COR-L47 (cell line): ENCODE measurements at regions not wholly inside any gene's neighbourhood (a gene's known extent, or its start where the extent isn't known, plus 50 kb on each side); places are given as distances from the start of the nearest gene placed in this dataset.

ENCODE experiments used
- DNase-seq: peaks from one replicate; lab custom pipeline; 2025; lab: John Stamatoyannopoulos, UW

- no peak for DNase-seq
Observed at GRCh38 chr2:120477198-120477597, 131.3 kb downstream of the INHBB start.

GRCh38 chr2:120477831-120478481 is 132.0 kb downstream of the INHBB start:
- DNase-seq, result no peak

DNA sequence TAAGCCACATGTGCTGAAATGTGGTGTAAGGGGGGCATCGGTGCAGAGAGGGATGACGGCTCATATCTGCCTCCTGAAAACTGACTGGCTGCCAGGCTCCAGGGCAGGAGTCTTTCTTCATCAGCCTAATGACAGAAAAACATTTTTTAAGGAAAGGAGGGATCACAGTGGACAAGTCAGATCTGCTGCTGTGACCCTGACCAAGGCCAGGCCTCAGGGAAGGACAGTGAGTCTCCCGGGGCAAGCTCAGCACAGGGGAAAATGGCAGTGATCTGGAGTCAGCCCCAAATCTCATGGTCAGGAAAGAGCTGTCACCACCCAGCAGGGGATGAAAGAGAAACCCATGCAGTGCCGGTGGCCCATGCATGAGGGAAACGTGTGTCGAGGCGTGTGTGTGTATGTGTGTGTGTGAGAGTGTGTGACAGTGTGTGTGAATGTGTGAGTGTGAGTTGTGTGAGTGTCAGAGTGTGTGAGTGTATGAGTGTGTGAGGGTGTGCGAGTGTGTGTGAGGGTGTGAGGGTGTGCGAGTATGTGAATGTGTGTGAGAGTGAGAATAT is 134.5 kb downstream of the INHBB start:
- DNase-seq, result no peak

DNA sequence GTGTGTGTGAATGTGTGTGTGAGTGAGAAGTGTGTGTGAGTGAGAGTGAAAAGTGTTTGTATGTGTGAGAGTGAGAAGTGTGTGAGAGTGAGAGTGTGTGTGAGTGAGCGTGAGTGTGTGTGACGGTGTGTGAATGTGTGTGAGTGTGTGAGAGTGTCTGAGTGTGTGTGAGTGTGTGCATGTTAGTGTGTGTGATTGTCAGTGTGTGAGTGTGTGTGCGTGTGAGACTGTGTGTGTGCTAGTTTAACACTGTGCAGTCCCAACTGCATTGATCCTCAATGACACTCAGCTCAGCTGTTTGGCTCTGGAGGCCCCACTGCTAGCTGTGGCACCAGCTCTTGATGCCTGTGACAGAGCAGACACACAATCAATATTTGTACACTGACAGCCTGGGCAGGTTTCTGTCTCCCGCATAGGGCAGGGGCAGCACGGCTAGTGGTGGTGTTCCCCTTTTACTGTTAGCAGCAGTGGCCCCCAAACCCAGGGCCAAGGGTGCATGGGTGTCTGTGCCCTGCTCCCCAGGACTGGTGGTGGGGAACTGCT is 135.0 kb downstream of the INHBB start:
- DNase-seq, result no peak

GRCh38 chr2:120481446-120482194 is 135.7 kb downstream of the INHBB start:
- no peak for DNase-seq

GRCh38 chr2:120482334-120482733 is 136.4 kb downstream of the INHBB start:
- no peak for DNase-seq

GRCh38 chr2:120483355-120483754 is 137.4 kb downstream of the INHBB start:
- DNase-seq, result no peak

- DNase-seq, result no peak
Observed at GRCh38 chr2:120485096-120485495, 139.2 kb downstream of the INHBB start.

- DNase-seq, result no peak
Observed at GRCh38 chr2:120486441-120486840, 140.5 kb downstream of the INHBB start.

- no peak for DNase-seq
Observed at GRCh38 chr2:120486946-120487345, 141.0 kb downstream of the INHBB start.

- no peak for DNase-seq
Observed at GRCh38 chr2:120488531-120488930, 142.6 kb downstream of the INHBB start.

DNA sequence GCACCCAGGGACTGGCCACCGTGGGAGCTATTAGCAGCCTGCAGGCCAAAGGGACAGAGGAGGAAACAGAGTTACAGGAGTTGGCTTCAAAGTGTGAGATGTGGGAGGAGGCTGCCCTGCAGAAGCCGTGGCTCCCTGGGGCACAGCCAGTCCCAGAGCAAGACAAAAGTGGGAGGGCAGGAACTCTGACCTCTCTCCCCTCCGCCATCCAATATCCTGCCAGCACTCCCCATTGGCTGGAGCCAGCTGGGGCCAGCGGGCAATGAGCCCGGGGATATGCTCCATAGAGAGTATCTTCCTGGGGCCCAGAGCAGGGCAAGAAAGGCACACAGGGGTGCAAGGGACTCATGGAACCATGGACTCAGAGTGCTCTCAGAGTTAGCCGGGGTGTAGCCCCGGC is 143.1 kb downstream of the INHBB start:
- no peak for DNase-seq

GRCh38 chr2:120490091-120490798 is 144.3 kb downstream of the INHBB start:
- no peak for DNase-seq

DNA sequence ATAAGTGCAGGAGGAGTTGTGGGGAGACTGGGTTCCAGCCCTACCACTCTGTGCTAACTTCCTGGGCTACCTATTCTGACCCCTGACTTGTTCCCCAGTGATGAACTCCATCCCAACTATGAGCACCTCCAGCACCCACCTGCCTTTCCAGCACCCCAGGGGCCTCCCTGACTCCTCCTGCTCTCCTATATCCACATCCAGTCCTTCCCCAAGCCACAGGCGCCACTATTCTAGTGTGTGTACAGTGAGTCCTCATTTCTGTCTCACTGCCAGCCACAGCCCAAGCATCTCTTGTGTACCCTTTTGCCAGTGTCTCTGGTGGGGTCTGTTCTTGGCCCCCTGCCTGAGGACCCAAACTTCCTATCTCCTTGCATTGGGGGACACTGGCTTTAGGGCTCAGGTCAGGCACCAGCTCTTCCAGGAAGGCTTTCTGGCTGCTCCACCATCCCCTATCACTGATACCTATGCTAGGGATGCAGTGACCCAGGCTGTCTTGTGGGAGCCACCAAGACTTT is 145.2 kb downstream of the INHBB start:
- no peak for DNase-seq

DNA sequence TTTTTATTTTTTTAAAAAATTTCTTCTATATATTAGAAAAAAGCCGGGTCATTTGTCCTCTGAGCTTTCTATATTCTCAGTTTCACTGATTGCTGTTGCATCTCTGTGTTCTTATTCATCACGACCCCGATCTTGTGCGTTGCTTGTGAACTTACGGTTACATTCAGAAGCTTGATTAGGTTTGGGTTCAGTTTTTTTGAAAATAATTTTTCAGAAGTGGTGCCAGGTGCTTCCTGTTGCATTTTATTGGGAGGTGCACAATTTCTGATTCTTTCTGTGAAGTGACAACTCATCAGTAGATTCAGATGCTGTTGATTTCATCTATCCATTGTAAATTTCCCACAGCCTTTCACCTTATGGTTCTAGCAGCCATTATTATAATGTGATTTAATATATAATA is 147.3 kb downstream of the INHBB start:
- DNase-seq, result no peak

- DNase-seq, result no peak
Observed at GRCh38 chr2:120494446-120494845, 148.5 kb downstream of the INHBB start.

DNA sequence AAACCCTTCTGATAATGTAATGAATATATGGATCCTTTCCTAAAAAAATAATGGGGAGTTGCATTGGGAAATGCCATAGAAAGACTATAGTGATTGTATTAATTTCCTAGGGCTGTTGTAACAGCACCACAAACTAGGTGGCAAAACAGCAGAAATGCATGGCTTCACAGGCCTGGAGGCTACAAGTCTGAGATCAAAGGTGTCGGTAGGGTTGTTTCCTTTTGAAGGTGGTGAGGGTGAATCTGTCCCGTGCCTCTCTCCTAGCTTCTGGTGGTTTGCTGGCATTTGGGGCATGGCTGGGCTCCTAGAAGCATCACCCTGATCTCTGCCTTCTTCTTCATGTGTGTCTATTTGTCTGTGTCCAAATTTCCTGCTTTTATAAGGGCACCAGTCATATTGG is 149.7 kb downstream of the INHBB start:
- no peak for DNase-seq

- DNase-seq, result no peak
Observed at GRCh38 chr2:120496235-120496634, 150.3 kb downstream of the INHBB start.

- DNase-seq, result no peak
Observed at GRCh38 chr2:120496759-120497158, 150.8 kb downstream of the INHBB start.

DNA sequence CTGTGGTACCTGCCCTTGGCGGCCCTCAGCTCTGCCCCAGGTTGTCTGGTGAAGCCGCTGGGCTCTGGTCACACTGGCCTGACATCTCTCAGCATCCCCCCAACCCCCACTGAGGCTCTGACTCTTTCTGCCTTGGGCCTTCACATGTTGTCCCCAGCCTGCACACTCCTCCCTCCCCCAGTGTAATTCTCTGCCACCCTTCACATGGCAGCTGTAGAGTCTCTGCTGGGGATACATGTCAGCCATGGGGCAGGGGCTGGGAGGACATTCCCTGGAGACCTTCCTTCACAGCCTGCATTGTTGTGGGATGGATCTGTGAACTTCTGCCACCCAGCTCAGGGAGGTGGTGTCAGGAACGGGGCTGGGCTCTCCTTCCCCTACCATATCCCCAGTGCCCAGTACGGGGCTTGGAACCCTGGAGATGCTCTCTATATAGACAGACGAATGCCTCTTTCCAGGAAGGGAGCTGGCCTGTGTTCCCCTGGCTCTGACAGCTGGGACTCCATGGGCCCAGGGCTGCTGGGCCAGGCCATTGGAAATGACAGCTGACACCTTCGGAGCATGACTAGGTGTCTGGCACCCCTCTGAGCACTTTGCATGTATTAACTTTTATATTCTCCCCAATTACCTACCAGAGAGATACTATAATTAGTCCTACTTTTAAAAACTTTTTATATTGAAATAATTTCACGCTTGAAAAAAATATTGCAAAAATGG is 151.5 kb downstream of the INHBB start:
- no peak for DNase-seq

- no peak for DNase-seq
Observed at GRCh38 chr2:120498121-120498520, 152.2 kb downstream of the INHBB start.
